ENCODE measurements at regions not wholly inside any gene's neighbourhood (a gene's known extent, or its start where the extent isn't known, plus 50 kb on each side); places are given as distances from the start of the nearest gene placed in this dataset.

GRCh38 chr9:95815133-95815532 lies 60.4 kb upstream of the ERCC6L2 start:
- Histone ChIP-seq H3K27ac (ENCODE audit: low read depth in 1 of 2, low read length in 1 of 2) (no peak overlapping the region), H3K9ac (ENCODE audit: insufficient read depth in 1 of 2, low read length in 2 of 2) (no peak overlapping the region), H3K4me3 (no peak overlapping the region), H3K36me3 (ENCODE audit: control insufficient read depth in 4 of 4, insufficient read depth in 4 of 4, low read length in 4 of 4) (peaks cover 0 to 7% (median 3%) of the 10 kb centered on the region in 4 donors), H3K9me3 (ENCODE audit: control insufficient read depth in 4 of 4, insufficient read depth in 3 of 4, low read length in 3 of 4) (no peaks in the 10 kb centered on the region), H3K4me1 (ENCODE audit: control insufficient read depth in 5 of 5, insufficient read depth in 5 of 5, low read length in 5 of 5) (peaks cover 0 to 12% (median 0%) of the 10 kb centered on the region in 5 donors), H3K27me3 (ENCODE audit: control insufficient read depth in 3 of 3, insufficient read depth in 3 of 3, low read length in 2 of 3) (no peaks in the 10 kb centered on the region)
- ATAC-seq (ENCODE audit: insufficient read depth, low FRiP score) (no peak), DNase-seq (no peak)
- WGBS, 2 donors = 90 to 93% methylated on average over 17 of the region's 17 CpGs
- no peak for TF ChIP-seq CTCF (IDR thresholded peaks at IDR 0.05; ENCODE audit: control extremely low read depth, extremely low read depth)

GRCh38 chr9:95813923-95814322 lies 61.6 kb upstream of the ERCC6L2 start:
- Histone ChIP-seq H3K36me3 (ENCODE audit: control insufficient read depth in 4 of 4, insufficient read depth in 4 of 4, low read length in 4 of 4) (peaks cover 0 to 7% (median 3%) of the 10 kb centered on the region in 4 donors), H3K4me1 (ENCODE audit: control insufficient read depth in 5 of 5, insufficient read depth in 5 of 5, low read length in 5 of 5) (peaks cover 0 to 12% (median 0%) of the 10 kb centered on the region in 5 donors), H3K9ac (ENCODE audit: insufficient read depth in 1 of 2, low read length in 2 of 2) (no peak overlapping the region), H3K4me3 (no peak overlapping the region), H3K27ac (ENCODE audit: low read depth in 1 of 2, low read length in 1 of 2) (no peak overlapping the region), H3K27me3 (ENCODE audit: control insufficient read depth in 3 of 3, insufficient read depth in 3 of 3, low read length in 2 of 3) (no peaks in the 10 kb centered on the region), H3K9me3 (ENCODE audit: control insufficient read depth in 4 of 4, insufficient read depth in 3 of 4, low read length in 3 of 4) (no peaks in the 10 kb centered on the region)
- no peak for TF ChIP-seq CTCF (IDR thresholded peaks at IDR 0.05; ENCODE audit: control extremely low read depth, extremely low read depth)
- ATAC-seq (ENCODE audit: insufficient read depth, low FRiP score) = no peak
- no peak for DNase-seq

- no peaks in the 10 kb centered on the region for H3K27me3 ChIP-seq (ENCODE audit: control insufficient read depth in 3 of 3, insufficient read depth in 3 of 3, low read length in 2 of 3)
- no peak for TF ChIP-seq CTCF (IDR thresholded peaks at IDR 0.05; ENCODE audit: control extremely low read depth, extremely low read depth)
- no peak overlapping the region for H3K4me3 ChIP-seq
- no peak overlapping the region for H3K27ac ChIP-seq (ENCODE audit: low read depth in 1 of 2, low read length in 1 of 2)
- no peak overlapping the region for H3K9ac ChIP-seq (ENCODE audit: insufficient read depth in 1 of 2, low read length in 2 of 2)
- ATAC-seq (ENCODE audit: insufficient read depth, low FRiP score) = no peak
- peaks cover 0 to 7% (median 3%) of the 10 kb centered on the region in 4 donors for H3K36me3 ChIP-seq (ENCODE audit: control insufficient read depth in 4 of 4, insufficient read depth in 4 of 4, low read length in 4 of 4)
- no peak for DNase-seq
- no peaks in the 10 kb centered on the region for H3K9me3 ChIP-seq (ENCODE audit: control insufficient read depth in 4 of 4, insufficient read depth in 3 of 4, low read length in 3 of 4)
- peaks cover 0 to 19% (median 10%) of the 10 kb centered on the region in 5 donors for H3K4me1 ChIP-seq (ENCODE audit: control insufficient read depth in 5 of 5, insufficient read depth in 5 of 5, low read length in 5 of 5)
Measured at GRCh38 chr9:95810814-95811213, 64.7 kb upstream of the ERCC6L2 start.

- peaks cover 0 to 6% (median 3%) of the 10 kb centered on the region in 4 donors for H3K36me3 ChIP-seq (ENCODE audit: control insufficient read depth in 4 of 4, insufficient read depth in 4 of 4, low read length in 4 of 4)
- no peak overlapping the region for H3K27ac ChIP-seq (ENCODE audit: low read depth in 1 of 2, low read length in 1 of 2)
- ATAC-seq (ENCODE audit: insufficient read depth, low FRiP score) (no peak), DNase-seq (no peak)
- H3K9me3 ChIP-seq (ENCODE audit: control insufficient read depth in 4 of 4, insufficient read depth in 3 of 4, low read length in 3 of 4) = no peaks in the 10 kb centered on the region
- H3K4me1 ChIP-seq (ENCODE audit: control insufficient read depth in 5 of 5, insufficient read depth in 5 of 5, low read length in 5 of 5) = peaks cover 0 to 19% (median 10%) of the 10 kb centered on the region in 5 donors
- no peaks in the 10 kb centered on the region for H3K27me3 ChIP-seq (ENCODE audit: control insufficient read depth in 3 of 3, insufficient read depth in 3 of 3, low read length in 2 of 3)
- no peak overlapping the region for H3K9ac ChIP-seq (ENCODE audit: insufficient read depth in 1 of 2, low read length in 2 of 2)
- WGBS, 2 donors = 86 to 88% methylated on average over 3 of the region's 3 CpGs
- H3K4me3 ChIP-seq = no peak overlapping the region
- no peak for TF ChIP-seq CTCF (IDR thresholded peaks at IDR 0.05; ENCODE audit: control extremely low read depth, extremely low read depth)
Measured at GRCh38 chr9:95810133-95810532, 65.4 kb upstream of the ERCC6L2 start.
